K562 (cell line): ENCODE measurements at regions not wholly inside any gene's neighbourhood (a gene's known extent, or its start where the extent isn't known, plus 50 kb on each side); places are given as distances from the start of the nearest gene placed in this dataset.

ENCODE experiments used
- ATAC-seq: fragments of 200-7000 bp; cut with Tn5 transposase; 3 replicates; pipeline ENCODE4 v1.9.1; 2020; ENCODE audit warnings: moderate library complexity
- BruUV-seq: library from RNA; stranded (reverse); fragments of 400-500 nt; replicated peaks from 2 replicates; lab custom pipeline; 2021; lab: Mats Ljungman, UMichigan
- CTCF ChIA-PET: fragments of 300-600 bp; formaldehyde crosslinking; extraction: SDS; loops from one replicate; lab custom pipeline; 2021; ENCODE audit warnings: low intra/inter-chr PET ratio; lab: Yijun Ruan, JAX
- POLR2A ChIA-PET: fragments of 300-600, 350-650 bp; sonication (Branson Sonifier 250); formaldehyde crosslinking; extraction: SDS; loops from one replicate; lab custom pipeline; 2021; ENCODE audit warnings: antibody characterized with exemption, inconsistent platforms; lab: Yijun Ruan, JAX
- DNase-seq, 4 experiments: peaks; one replicate each; pipeline versions ENCODE4 v3.0.0 to v3.0.0-alpha.2; 2011 to 2018; ENCODE audit warnings: low spot score in 3 of 4, mixed read lengths in 3 of 4; ENCODE audit errors: extremely low read depth in 1 of 4
- FAIRE-seq: peaks from 2 replicates; lab custom pipeline; 2011; peaks lifted over from hg19 to GRCh38; lab: Jason Lieb, UNC
- H2AFZ ChIP-seq: 2 replicates; pipeline ENCODE4 v1.6.0; 2011; ENCODE audit warnings: low read depth, low read length, control low read depth, inconsistent platforms
- H3K27ac ChIP-seq: fragments of 200-600 bp; 3 replicates; pipeline ENCODE4 v1.8.0; 2011; ENCODE audit warnings: low read depth, mild to moderate bottlenecking, control low read depth, inconsistent platforms, low read length, moderate library complexity, mixed read lengths; ENCODE audit errors: extremely low read depth
- H3K27me3 ChIP-seq, 2 experiments: fragments of 300-600 bp in 1 of 2; 2 replicates in 1 of 2; 3 replicates in 1 of 2; pipeline versions ENCODE4 v1.6.0 to v1.8.0; 2011; ENCODE audit warnings: inconsistent platforms in 2 of 2, low read length in 2 of 2, mild to moderate bottlenecking in 1 of 2, mixed read lengths in 1 of 2, moderate library complexity in 1 of 2; ENCODE audit not compliant: control insufficient read depth in 2 of 2, insufficient read depth in 2 of 2
- H3K36me3 ChIP-seq: fragments of 300-600 bp; 3 replicates; pipeline ENCODE4 v1.8.0; 2011; ENCODE audit warnings: mild to moderate bottlenecking, low read length, inconsistent platforms; ENCODE audit not compliant: control insufficient read depth, insufficient read depth
- H3K4me1 ChIP-seq, 2 experiments: fragments of 200-600 bp in 1 of 2; replicated peaks in 1 of 2; 2 replicates in 1 of 2; 3 replicates in 1 of 2; pipeline versions ENCODE4 v1.5.1 to v1.8.0; 2011; ENCODE audit warnings: inconsistent platforms in 2 of 2, low read length in 2 of 2, mild to moderate bottlenecking in 1 of 2, mixed read lengths in 1 of 2, moderate library complexity in 1 of 2; ENCODE audit not compliant: control insufficient read depth in 2 of 2, insufficient read depth in 2 of 2
- H3K4me2 ChIP-seq: 2 replicates; pipeline ENCODE4 v1.6.1; 2011; ENCODE audit warnings: low read length, control low read depth, inconsistent platforms, mixed read lengths; ENCODE audit not compliant: insufficient read depth
- H3K4me3 ChIP-seq: fragments of 200-600 bp; sonication (generic), shearing (Covaris generic); 2 replicates; pipeline ENCODE4 v1.5.1; 2016; ENCODE audit warnings: control low read depth, inconsistent platforms
- H3K79me2 ChIP-seq: fragments of 200-600 bp; 3 replicates; pipeline ENCODE4 v1.8.0; 2011; ENCODE audit warnings: low read length, inconsistent platforms; ENCODE audit not compliant: control insufficient read depth, insufficient read depth
- H3K9ac ChIP-seq, 2 experiments: 2 replicates each; pipeline versions ENCODE4 v1.6.0 to v1.6.1; 2011; ENCODE audit warnings: low read depth in 2 of 2, low read length in 2 of 2, control low read depth in 1 of 2, inconsistent platforms in 1 of 2, mild to moderate bottlenecking in 1 of 2, mixed read lengths in 1 of 2; ENCODE audit not compliant: insufficient read depth in 1 of 2
- H3K9me1 ChIP-seq: one replicate; pipeline ENCODE4 v1.6.0; 2011; ENCODE audit warnings: inconsistent platforms, mild to moderate bottlenecking, low read length, moderate library complexity; ENCODE audit not compliant: control insufficient read depth, insufficient read depth
- H3K9me3 ChIP-seq: replicated peaks from 2 replicates; pipeline ENCODE4 v1.5.1; 2011; ENCODE audit warnings: low read depth, low read length, inconsistent platforms; ENCODE audit not compliant: control insufficient read depth, insufficient read depth
- H4K20me1 ChIP-seq: replicated peaks from 2 replicates; pipeline ENCODE4 v1.6.1; 2011; ENCODE audit warnings: low read length, inconsistent platforms, mixed read lengths; ENCODE audit not compliant: control insufficient read depth, insufficient read depth
- ATF1 ChIP-seq, 2 experiments: fragments of 450-650 bp in 1 of 2; IDR thresholded peaks; 2 replicates each; pipeline ENCODE4 v1.6.1; 2016; ENCODE audit warnings: missing compliant biosample characterization in 1 of 2, missing genetic modification characterization in 1 of 2
- CEBPG ChIP-seq, 3 experiments: fragments of 200-800 bp in 1 of 3; sonication (Bioruptor generic) in 1 of 3; sonication (generic) in 1 of 3; formaldehyde crosslinking in 1 of 3; IDR thresholded peaks in 2 of 3; conservative IDR thresholded peaks in 1 of 3; 2 replicates each; pipeline versions ENCODE4 v1.6.1 to v1.8.0; 2016 to 2022; ENCODE audit warnings: missing compliant biosample characterization in 2 of 3, missing genetic modification characterization in 2 of 3, mild to moderate bottlenecking in 1 of 3, missing genetic modification reagents in 1 of 3
- KDM1A ChIP-seq, 2 experiments: fragments of 450-650 bp; IDR thresholded peaks; 2 replicates each; pipeline ENCODE4 v1.6.1; 2016; ENCODE audit warnings: mild to moderate bottlenecking in 2 of 2
- TEAD1 ChIP-seq, 2 experiments: fragments of 450-650 bp in 1 of 2; sonication (generic) in 1 of 2; formaldehyde crosslinking; IDR thresholded peaks; 2 replicates each; pipeline versions ENCODE4 v1.4.0 to v1.8.0; 2020 to 2022; ENCODE audit warnings: mild to moderate bottlenecking in 2 of 2, missing genetic modification reagents in 1 of 2
- ZNF274 ChIP-seq: IDR thresholded peaks from 2 replicates; pipeline ENCODE4 v1.6.1; 2011; ENCODE audit warnings: low read depth, mild to moderate bottlenecking, low read length, moderate library complexity, borderline replicate concordance
- WGBS: fragments of 100-300 bp; shearing (Covaris generic); methylation state at CpG from one replicate; pipeline ENCODE4 v1.1.6; 2016; ENCODE audit warnings: low coverage, mixed read lengths; ENCODE audit not compliant: insufficient coverage; ENCODE audit errors: missing lambda C conversion rate; 5-methylcytosine and 5-hydroxymethylcytosine counted together
- in situ Hi-C: fragments of 300-500 bp; cut with MboI; formaldehyde crosslinking; loops from 4 replicates; pipeline ENCODE4 v1.15.0; 2018; ENCODE audit warnings: inconsistent platforms, mixed read lengths
- intact Hi-C: fragments of 100-400 bp; cut with micrococcal nuclease; formaldehyde crosslinking; loops from 2 replicates; pipeline ENCODE4 v1.14.2; 2022
- TF ChIP-seq, protein P1 (sequence below): IDR thresholded peaks from 3 replicates; pipeline ENCODE4 v1.6.1; 2011; ENCODE audit warnings: borderline replicate concordance, mild to moderate bottlenecking; ENCODE audit not compliant: insufficient read length, insufficient read depth

DNA sequence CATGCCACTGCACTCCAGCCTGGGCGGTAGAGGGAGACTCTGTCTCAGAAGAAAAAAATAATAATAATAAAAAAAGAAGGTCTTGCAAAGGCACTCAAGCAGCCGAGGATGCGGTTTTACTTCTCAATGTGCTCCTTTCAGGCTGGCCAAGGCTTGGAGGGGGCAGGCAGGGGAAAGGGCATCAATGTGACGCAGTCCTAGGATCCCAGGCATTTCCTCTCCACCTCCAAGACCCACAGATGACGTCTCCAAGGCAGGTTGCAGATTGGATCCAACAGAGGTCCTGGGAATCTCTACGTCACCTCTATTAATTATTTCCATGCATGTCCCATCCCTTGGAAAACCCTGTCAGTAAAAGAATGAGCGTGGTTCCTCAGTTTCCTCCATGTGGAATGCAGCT is 56.2 kb downstream of the FAM43A start:
- in situ Hi-C loops = no loop called here
- H3K9me1 ChIP-seq = no peaks in the 10 kb centered on the region
- intact Hi-C loops = no loop called here
- ATAC-seq = no peak
- FAIRE-seq = no peak
- H3K36me3 ChIP-seq = no peaks in the 10 kb centered on the region
- ChIA-PET CTCF (no interaction called here), POLR2A (interaction anchor here (0.7 kb wide), 1 partner anchor 70 kb away, joined by 3 read pairs; the partner anchor contains the start of gene LSG1)
- 1% methylated on average over 7 of the region's 7 CpGs for WGBS
- no TSS peak for BruUV-seq
- no peak overlapping the region for H3K9ac ChIP-seq
- no peak overlapping the region for H3K4me2 ChIP-seq
- no peak for DNase-seq
- no peaks in the 10 kb centered on the region for H3K9me3 ChIP-seq
- no peak overlapping the region for H3K4me3 ChIP-seq
- H3K79me2 ChIP-seq = no peaks in the 10 kb centered on the region
- no peaks in the 10 kb centered on the region for H4K20me1 ChIP-seq
- H3K4me1 ChIP-seq = no peaks in the 10 kb centered on the region
- H3K27ac ChIP-seq = no peak overlapping the region
- peaks cover 16 to 61% of the 10 kb centered on the region in 2 experiments; a peak in 4 of 5 replicates for H3K27me3 ChIP-seq
- no peak for TF ChIP-seq ZNF274
- no peak for TF ChIP-seq TEAD1 (CRISPR knock-in tag; IDR thresholded peaks at IDR 0.05)
- no peak for TF ChIP-seq CEBPG (CRISPR knock-in tag; IDR thresholded peaks at IDR 0.05)
- TF ChIP-seq CEBPG (tag; conservative IDR thresholded peaks at IDR 0.05 in 1 of 2, IDR thresholded peaks at IDR 0.05 in 1 of 2) = no peak
- no peak for TF ChIP-seq ATF1 (CRISPR knock-in tag; IDR thresholded peaks at IDR 0.05)
- no peak for TF ChIP-seq ATF1 (tag; IDR thresholded peaks at IDR 0.05)
- TF ChIP-seq KDM1A (IDR thresholded peaks at IDR 0.05) = no peak
- TF ChIP-seq, protein P1, sequence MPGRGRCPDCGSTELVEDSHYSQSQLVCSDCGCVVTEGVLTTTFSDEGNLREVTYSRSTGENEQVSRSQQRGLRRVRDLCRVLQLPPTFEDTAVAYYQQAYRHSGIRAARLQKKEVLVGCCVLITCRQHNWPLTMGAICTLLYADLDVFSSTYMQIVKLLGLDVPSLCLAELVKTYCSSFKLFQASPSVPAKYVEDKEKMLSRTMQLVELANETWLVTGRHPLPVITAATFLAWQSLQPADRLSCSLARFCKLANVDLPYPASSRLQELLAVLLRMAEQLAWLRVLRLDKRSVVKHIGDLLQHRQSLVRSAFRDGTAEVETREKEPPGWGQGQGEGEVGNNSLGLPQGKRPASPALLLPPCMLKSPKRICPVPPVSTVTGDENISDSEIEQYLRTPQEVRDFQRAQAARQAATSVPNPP = no peak
- no peak overlapping the region for H2AFZ ChIP-seq
